GM21576 (cell line): ENCODE measurements at regions not wholly inside any gene's neighbourhood (a gene's known extent, or its start where the extent isn't known, plus 50 kb on each side); places are given as distances from the start of the nearest gene placed in this dataset.
"Not testable (repeated sequence)": the region's sequence is repeated elsewhere in the genome, so short reads cannot be mapped to it uniquely, and the experiment has no call there.

Experiments
- ATAC-seq: cut with Tn5 transposase; IDR thresholded peaks from one replicate; pipeline ENCODE4 v1.9.1; 2021; ENCODE audit warnings: mild to moderate bottlenecking, moderate library complexity; ENCODE audit not compliant: unreplicated experiment

DNA sequence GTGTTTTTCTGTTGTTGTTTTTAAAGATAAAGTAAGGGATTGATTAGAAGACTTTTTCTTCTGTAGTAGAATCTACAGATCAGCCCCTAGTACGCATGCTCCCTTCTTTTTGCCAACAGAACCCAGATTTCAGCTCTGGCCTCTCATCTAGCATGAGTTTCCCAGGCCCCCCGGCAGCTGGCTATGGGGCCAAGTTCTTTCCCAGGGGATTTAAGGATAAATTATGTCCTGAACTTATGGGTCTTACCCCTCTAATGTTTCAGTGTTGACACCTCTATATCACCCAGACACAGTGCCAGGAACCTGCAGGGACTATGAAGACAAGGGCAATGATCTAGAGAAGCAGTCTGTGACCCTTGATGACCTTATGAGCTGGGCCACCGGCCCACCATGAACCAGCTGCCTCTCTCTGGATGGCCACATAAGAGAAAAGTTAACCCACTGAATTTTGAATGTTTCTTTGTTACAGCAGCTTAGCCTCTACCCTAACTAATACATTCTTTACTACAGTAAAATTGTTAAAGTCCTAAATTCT is 150.5 kb downstream of the UNC5CL start:
- no peak for ATAC-seq

- ATAC-seq: no peak
Measured at GRCh38 chr6:40887792-40888340, 151.2 kb downstream of the UNC5CL start.

DNA sequence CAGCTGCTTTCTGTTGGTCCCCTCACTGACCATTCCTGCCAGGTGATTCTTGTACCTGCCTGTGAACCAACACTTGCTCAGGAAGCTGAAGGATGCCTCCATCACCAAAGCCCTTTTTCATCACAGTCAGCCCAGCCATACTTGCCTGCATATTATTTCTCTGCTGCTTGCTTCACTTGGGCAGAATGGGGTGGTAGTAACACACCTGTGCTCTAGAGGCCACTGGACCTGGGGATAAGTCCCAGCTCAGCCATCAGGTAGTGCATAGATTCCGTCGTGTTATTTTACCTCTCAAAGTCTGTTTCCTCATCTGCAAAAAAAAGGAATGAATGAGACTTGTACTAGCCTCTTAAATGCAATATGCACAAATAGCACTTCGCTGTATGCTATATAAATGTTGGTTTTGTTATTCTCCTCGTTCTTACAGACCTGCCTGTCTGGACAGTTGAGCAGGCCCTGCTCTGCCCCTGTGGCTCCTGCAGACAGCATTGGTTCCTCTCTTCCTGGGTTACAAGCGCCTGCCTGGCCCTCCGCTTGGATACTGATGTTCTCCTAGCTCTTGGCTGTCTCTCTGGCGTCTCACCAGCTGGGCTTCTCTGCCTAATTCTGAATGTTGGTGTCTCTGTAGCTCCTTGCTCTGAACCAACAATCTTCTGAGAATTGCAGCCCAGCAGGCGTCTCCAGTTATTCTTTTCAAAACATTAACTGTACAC is 151.8 kb downstream of the UNC5CL start:
- no peak for ATAC-seq

GRCh38 chr6:40885139-40885774 is 153.8 kb downstream of the UNC5CL start:
- ATAC-seq: no peak

- ATAC-seq: no peak
Measured at GRCh38 chr6:40882323-40882997, 156.6 kb downstream of the UNC5CL start.

- ATAC-seq: no peak
Measured at GRCh38 chr6:40881501-40881900, 157.5 kb downstream of the UNC5CL start.

DNA sequence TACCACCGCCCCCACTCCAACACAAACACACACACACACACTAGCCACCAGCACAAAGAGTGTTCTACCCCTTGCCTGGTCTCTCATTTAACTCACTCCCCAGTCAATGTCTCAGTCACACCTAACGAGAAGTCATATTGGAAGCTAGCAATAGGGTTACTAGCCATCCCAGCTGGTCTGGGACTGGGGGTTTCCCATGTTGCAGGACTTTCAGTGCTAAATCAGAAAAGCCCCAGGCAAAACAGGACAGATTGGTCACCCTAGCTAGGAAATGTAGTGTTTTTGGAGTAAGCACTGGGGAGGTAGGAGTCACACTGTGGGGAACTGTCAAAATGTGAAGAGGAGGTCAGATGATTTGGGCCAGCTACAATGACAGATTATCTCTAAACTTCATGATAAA is 158.1 kb downstream of the UNC5CL start:
- ATAC-seq: no peak

GRCh38 chr6:40879169-40879568 is 159.9 kb downstream of the UNC5CL start:
- ATAC-seq: no peak

- ATAC-seq: no peak
Measured at GRCh38 chr6:40877362-40877761, 161.7 kb downstream of the UNC5CL start.

DNA sequence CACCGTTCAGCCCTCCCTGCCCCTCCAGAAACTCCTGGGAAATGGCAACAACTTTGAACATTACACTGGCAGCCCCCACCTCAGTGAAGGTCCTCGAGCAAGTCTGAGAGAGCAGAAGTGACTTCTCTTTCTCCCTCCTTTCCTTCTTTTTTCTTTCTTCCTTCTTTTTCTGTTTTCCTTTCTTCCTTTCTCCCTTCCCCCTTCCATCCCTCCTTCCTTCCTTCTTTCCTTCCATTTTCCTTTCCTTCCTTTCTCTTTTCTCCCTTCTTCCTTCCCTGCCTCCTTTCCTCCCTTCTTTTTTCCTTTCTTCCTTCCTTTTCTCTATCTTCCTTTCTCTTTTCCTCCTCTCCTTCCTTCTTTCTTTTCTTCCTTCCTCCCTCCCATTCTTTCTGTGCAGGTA is 162.7 kb downstream of the UNC5CL start:
- ATAC-seq: no peak

DNA sequence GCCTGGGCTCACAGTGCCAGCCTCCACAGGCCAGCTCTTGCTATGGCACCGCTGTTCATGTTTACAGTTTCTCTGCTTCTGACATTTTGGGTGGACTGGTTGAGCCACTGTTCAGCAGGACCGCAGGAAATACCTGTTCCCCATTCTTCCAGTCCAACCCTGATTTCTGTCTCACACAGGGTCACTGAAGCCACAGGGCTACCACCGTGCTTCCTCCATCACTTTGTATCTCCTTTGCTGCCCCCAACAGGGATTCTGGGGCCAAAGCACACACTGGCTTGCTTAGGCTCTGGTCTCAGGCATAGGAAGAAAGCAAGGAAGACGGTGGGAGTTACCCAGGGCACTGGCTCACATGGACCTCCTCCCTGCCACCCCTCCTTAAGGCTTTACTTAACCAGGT is 164.5 kb downstream of the UNC5CL start:
- no peak for ATAC-seq

DNA sequence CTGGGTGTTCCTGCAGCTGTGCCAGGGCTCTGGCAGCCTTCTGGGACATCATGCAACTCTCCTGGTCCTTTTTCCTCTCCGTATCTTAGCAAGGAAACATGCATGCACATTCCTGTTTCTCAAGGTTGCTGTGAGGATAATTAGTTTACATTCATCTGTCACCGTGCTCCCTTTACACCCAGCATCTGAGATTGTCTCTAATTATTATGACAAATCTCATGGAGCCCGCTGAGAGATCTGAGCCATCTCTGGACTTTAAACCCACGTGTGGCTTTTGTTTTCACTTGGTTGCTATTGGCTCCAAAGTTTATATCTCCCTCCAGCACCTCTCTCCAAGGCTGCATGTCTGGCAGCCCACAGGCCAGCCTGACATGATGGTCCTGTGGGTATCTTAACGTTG is 167.6 kb downstream of the UNC5CL start:
- ATAC-seq: no peak

GRCh38 chr6:40868089-40868865 is 170.7 kb downstream of the UNC5CL start:
- not testable (repeated sequence) for ATAC-seq

DNA sequence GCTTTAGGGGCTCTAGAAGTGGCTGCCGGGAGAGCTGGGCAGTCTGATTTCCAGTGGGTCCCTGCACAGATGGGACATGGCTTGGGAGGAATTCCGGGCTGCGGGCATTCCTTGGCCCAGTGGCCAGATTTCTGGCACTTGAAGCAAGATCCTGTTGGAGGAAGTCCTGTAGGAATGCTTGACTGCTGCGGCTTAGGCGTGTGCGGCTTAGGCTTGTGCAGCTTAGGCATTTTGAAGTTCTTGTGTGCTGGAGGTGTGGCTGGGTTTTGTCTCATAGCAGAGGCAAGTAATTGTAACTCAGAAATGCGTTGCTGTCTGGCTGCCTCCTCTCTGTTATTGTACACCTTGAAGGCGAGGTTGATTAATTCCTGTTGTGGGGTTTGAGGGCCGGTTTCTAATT is 171.5 kb downstream of the UNC5CL start:
- not testable (repeated sequence) for ATAC-seq

DNA sequence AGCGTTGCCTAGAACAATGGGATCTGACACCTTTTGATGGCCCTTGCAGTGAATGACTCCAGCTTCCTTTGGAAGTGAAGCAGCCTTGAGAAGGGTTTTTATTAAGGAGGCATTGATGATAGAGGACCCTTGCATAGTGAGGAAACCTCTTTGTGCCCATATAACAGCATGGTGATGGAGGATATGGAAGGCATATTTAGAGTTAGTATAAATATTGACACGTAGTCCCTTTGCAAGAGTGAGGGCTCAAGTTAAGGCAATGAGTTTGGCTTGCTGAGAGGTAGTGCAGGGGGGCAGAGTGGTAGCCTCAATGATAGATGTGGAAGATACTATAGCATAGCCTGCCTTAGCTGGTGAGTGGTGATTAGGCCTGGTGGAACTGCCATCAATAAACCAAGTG is 173.8 kb downstream of the UNC5CL start:
- not testable (repeated sequence) for ATAC-seq

DNA sequence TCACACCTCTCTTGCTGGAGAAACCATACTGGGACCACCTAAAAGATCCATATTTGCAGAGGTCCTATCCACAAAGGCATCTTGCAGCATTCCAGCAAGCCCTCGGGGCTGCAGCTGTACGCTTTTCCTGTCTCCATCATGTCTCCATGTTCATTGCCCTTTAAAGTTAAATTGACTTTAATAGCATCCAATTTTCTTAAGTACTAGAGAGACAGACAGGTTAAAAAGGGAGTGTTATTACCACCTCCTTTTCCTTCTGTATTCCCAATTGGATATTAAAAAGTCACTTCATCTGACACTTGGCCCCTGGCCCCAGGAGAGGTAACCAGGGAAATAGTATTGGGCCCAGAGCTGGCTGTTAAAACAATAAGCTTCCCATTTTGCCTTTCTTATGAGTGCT is 178.6 kb downstream of the UNC5CL start:
- no peak for ATAC-seq

DNA sequence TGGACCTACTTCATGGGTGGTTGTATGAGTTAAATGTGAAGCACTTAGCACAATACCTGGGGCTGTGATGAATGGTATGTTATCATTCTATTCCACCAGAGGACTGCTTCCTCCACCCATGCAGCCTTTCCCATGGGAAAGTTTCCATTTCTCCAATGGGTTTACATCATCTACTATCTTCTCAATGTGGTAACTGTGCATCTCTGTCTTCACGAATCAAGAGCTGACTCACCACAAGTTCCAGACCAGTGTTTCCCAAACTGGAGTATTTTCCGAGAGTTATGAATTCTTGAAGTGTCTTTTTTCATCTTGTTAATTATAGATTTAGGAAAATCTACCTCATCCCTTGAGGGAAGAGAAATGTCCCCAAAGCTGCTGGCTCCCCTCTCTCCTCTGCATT is 182.8 kb downstream of the UNC5CL start:
- ATAC-seq: no peak

DNA sequence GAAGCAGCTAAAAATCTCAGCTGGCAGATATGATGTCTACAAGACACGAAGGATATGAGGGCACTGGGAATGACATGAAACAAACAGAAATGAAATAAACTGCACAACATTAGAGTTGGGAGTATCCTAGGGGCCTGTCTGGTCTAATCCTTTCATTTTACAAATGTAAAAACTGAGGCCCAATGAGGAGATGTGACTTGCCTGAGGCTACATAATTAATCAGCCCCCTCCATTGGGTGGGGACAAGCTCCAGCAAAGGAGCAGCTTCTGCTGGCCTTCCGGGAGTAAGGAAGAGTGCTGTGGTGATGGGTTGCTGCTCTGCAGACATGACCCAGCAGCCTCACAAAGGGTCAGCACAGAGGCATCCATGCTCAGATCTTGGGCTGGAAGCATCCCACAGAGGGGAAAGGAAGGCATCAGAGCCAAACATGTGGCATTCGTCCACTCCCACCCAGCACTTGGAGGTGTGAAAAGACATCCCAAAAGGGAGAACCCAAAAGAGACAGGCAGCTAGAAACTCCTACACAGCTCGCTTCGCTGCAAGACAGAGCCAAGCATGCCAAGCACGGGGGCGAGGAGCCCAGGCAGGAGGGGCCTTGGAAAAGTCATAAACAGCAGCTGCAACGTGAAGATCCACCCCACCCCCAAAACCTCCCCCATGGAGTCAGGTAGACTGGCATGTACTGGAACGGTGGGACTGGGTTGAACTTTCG is 183.7 kb downstream of the UNC5CL start:
- no peak for ATAC-seq

DNA sequence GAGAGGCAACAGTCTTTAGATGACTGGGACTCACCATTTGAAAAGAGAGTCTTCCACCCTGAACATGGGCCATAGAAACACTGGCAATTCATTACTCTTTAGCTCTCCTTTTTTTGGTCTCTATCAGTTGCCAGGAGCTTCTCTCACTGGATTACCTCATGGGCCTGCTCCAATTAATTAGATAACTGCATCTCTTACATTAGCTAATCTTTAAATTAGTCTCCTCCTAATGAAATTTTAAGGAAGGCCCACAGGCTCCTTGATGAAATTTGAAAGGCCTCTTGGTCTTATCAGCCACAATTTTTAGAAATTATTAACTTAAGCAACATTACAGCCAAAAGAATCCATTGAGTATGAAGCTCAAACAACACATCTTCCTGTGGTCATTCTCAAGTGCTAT is 184.4 kb downstream of the UNC5CL start:
- no peak for ATAC-seq

DNA sequence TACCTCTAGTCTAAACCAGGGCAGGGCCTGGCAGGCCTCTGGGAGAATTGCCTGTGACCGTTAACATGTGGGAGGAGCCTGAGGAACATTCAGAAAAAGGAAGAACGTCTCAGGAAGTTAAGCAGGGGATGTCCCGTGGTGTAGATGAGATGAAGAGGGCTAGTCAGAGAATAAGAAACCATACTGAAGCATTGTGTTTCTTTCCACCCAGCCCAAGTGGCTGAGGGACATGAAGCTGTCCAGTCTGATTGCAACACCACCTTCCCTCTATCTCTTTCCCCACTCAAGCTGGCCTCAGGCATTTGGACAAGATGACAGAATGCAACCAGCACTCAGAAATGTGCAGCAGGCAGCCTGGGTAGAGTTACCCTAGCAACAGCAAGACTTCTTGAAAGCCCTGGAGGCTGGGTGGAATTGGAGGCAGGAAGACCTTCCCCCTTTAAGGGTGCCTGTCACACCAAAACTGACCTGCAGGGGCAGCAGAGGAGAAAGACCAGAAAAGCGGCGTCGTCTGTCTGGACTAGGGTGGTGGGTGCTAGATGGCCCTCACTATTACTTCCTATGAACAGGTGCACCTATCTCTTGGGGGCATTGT is 186.1 kb downstream of the UNC5CL start:
- ATAC-seq: no peak
